ENCODE measurements at regions not wholly inside any gene's neighbourhood (a gene's known extent, or its start where the extent isn't known, plus 50 kb on each side); places are given as distances from the start of the nearest gene placed in this dataset.

DNA sequence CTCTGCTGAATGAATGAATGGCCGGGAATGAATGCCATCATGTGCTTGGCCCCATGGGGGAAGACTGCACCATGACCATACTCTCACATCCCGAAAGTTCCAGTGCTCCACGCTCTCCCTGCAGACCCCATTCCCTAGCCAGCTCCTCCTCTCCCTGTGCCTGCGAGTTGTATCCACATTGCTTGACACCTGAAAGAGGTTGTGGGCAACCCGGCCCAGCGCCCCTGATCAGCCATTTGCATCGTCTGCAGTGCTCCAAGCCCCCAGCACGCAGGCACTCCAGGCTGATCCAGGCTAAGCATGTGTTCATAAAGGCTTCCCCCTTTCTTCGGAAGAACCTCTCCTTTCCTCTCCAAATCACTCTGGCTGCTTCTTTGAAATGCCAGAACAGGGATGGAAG lies 354.4 kb upstream of the MKI67 start:
- no peak for DNase-seq
- TF ChIP-seq POLR2A (IDR thresholded peaks at IDR 0.05; ENCODE audit: low read length) (no peak), GATA1 (IDR thresholded peaks at IDR 0.05; ENCODE audit: low read depth, low read length) (no peak)

- TF ChIP-seq GATA1 (IDR thresholded peaks at IDR 0.05; ENCODE audit: low read depth, low read length) (no peak), POLR2A (IDR thresholded peaks at IDR 0.05; ENCODE audit: low read length) (no peak)
- DNase-seq, result no peak
Observed at GRCh38 chr10:128481152-128481840, 355.1 kb upstream of the MKI67 start.

DNA sequence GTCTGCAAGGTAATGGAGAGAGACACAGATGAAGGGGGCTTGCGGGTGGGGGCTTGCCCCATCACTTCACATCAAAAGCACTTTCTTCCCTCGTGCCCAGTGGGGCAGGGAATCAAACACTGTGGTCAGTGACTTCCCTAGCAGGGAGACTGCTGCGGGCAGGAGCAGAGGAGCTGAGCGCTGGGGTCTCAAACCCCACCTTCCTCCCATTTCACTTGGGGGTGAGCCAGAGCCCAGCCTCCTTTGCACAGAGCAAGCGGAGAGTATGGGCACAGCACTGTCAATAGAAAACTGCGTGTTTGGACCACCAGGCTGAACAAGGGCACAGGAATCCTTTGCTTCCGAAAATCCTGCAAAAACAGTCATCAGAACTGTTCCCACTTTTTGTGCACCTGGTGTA lies 355.8 kb upstream of the MKI67 start:
- no peak for TF ChIP-seq POLR2A (IDR thresholded peaks at IDR 0.05; ENCODE audit: low read length)
- TF ChIP-seq GATA1 (IDR thresholded peaks at IDR 0.05; ENCODE audit: low read depth, low read length), result no peak
- no peak for DNase-seq

- no peak for DNase-seq
- TF ChIP-seq POLR2A (IDR thresholded peaks at IDR 0.05; ENCODE audit: low read length), result no peak
- TF ChIP-seq GATA1 (IDR thresholded peaks at IDR 0.05; ENCODE audit: low read depth, low read length), result no peak
Observed at GRCh38 chr10:128483216-128483615, 357.0 kb upstream of the MKI67 start.

GRCh38 chr10:128484041-128484440 lies 357.8 kb upstream of the MKI67 start:
- no peak for DNase-seq
- TF ChIP-seq GATA1 (IDR thresholded peaks at IDR 0.05; ENCODE audit: low read depth, low read length), result no peak
- no peak for TF ChIP-seq POLR2A (IDR thresholded peaks at IDR 0.05; ENCODE audit: low read length)

GRCh38 chr10:128485701-128486235 lies 359.5 kb upstream of the MKI67 start:
- no peak for DNase-seq
- no peak for TF ChIP-seq GATA1 (IDR thresholded peaks at IDR 0.05; ENCODE audit: low read depth, low read length)
- TF ChIP-seq POLR2A (IDR thresholded peaks at IDR 0.05; ENCODE audit: low read length), result no peak

DNA sequence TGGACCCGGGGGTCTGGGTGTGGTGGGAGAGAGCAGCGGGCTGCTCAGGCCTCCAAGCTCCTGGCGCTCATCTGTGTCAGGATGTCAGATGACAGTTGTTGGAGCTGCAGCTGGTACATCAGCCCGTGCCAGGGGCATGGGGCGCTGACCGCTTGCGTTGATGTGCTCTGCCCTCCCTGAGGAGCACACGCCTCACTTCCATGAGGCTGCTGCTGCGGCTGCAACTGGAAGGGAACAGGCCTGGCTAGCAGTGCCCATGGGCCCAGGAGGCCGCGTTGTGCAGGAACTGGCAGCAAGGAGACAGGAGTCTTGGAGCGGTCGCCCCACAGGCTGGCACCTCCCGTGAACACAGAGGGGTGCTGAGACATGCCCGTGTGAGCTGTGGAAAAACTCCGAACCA lies 361.3 kb upstream of the MKI67 start:
- DNase-seq, result no peak
- TF ChIP-seq POLR2A (IDR thresholded peaks at IDR 0.05; ENCODE audit: low read length), result no peak
- TF ChIP-seq GATA1 (IDR thresholded peaks at IDR 0.05; ENCODE audit: low read depth, low read length), result no peak

DNA sequence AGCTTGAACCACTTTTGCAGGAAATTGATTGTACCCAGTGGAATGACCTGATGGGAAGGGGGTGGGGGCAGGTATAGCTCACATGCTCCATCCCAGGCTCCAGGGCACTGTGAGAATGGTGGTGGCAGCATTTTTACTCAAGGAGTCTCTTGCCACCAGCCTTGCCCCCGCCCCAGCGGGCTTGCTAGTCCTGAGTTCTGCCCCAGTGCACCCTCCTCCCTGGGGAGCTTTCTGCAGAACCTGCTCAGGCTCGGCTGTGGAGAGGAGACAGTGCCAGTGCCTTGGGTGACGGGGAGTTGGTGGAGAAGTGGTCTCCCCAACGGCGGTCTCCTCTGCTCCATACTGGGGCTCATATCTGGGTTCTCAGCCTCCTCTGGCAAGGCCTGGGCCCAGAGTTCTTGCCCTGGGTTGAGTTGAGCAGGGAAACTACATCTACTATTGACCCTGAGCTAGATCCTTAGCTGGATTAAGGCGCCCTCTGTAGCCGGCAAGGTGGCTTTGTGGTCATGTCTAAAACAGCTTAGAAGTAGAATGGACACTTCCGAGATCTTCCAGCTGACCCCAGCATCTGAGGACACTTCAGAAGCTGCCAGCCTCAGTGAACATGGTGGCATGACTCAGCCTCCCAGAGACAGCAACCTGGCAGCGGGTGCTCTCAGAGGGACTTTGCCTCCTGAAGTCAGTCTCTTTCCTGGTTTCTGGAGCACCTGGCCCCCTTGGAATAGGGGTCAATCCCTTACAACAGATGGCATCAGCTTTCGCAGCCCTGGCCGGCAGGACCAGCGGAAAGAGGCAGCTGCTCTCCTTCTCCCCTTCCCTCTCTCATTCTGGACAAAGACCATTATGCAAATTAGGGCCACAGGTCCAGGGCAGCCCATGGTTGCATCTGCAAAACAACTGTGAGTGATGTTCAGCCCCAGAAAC lies 363.4 kb upstream of the MKI67 start:
- TF ChIP-seq GATA1 (IDR thresholded peaks at IDR 0.05; ENCODE audit: low read depth, low read length) (no peak), POLR2A (IDR thresholded peaks at IDR 0.05; ENCODE audit: low read length) (no peak)
- no peak for DNase-seq

DNA sequence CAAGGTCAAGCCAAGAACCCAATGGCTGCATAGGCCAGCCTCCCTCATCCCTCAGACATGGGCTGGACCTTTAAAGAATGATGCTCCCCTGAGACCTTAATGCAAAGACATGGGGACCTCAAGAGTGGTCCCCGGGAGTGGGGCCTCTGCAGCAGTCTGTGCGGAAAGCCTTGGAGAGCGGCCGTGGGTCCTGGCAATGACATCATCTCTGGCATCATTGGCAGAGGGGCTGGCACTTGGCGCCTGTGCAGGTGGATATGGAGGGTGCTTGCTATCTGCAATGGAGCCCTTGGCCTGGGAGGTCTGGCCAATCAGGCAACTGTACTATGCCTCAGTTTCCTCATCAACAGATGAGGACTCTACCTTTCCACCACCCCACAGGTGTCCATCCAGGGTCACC lies 365.5 kb upstream of the MKI67 start:
- DNase-seq, result no peak
- TF ChIP-seq GATA1 (IDR thresholded peaks at IDR 0.05; ENCODE audit: low read depth, low read length), result no peak
- TF ChIP-seq POLR2A (IDR thresholded peaks at IDR 0.05; ENCODE audit: low read length), result no peak

DNA sequence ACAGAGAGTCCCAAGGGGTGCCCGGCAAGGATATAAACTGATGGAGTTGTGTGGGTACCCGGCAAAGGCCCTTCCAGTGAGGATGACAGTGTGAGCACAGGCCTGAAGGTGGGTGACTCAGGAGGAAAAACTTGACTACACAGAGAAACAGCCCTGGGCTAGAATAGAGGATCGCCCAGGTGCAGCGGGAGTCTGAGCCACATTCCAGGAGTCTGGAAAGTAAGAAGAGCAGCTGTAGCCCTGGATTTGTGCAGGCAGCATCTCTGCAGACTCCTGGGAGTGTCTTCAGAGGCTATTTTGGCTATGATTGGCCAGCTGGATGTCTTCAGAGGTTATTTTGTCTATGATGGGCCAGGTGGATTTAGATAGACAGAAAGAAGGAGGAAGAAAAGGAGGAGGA lies 367.6 kb upstream of the MKI67 start:
- no peak for TF ChIP-seq POLR2A (IDR thresholded peaks at IDR 0.05; ENCODE audit: low read length)
- TF ChIP-seq GATA1 (IDR thresholded peaks at IDR 0.05; ENCODE audit: low read depth, low read length), result no peak

GRCh38 chr10:128494665-128495064 lies 368.4 kb upstream of the MKI67 start:
- TF ChIP-seq GATA1 (IDR thresholded peaks at IDR 0.05; ENCODE audit: low read depth, low read length) (no peak), POLR2A (IDR thresholded peaks at IDR 0.05; ENCODE audit: low read length) (no peak)
- DNase-seq, result no peak

More for the DNA sequence above, 367.6 kb upstream of the MKI67 start:
- no peak for DNase-seq

DNA sequence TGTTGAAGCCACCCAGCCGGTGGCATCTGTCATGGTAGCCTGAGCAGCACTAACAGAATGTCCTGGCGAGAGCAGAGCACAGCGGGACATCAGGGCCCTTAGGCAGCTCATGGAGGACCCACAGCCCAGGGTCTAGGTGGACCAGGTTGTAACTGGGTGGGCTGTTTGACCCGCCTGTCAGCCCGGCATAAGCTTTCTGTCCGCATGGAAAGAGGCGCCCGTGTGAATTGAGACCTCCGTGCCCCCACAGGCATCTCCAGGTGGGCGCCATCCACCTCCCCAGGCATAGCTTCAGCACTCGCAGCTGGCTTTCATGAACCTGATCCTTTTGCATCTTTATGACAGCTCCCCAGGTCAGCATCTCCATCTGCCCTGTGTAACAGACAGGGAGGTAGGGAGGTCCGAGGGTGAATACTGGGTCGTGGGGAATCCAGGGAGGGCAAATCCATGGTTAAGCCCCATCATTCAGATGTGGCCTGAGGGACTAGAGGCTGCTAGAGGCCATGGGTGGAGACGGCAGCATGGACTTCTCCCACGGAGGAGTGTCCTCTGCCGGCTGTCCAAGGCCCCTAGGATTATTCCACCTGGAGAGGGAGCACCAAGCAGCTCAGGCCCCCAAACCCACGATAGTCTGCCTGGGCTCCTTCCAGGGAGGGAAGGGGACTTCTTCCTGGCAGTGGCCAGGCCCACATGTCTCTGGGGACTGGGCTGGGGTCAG lies 371.6 kb upstream of the MKI67 start:
- TF ChIP-seq GATA1 (IDR thresholded peaks at IDR 0.05; ENCODE audit: low read depth, low read length), result no peak
- TF ChIP-seq POLR2A (IDR thresholded peaks at IDR 0.05; ENCODE audit: low read length), result no peak
- no peak for DNase-seq

DNA sequence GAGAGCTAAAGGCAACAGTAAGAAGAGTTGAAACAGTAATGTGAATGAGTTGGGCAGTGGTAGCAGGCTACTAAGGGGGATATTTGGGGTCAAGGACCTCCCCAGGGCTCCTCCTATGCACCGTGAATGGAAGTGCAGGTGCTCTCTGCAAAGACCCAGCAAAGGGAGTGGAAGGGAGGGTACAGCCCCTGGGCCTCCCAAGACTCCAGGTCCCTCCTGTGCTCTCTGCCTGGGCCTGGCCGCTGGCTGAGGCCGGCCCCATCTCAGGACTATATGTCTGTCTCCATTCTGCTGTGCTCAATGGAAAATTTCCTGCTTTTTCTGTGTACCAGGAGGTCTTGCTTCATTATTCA lies 372.1 kb upstream of the MKI67 start:
- DNase-seq, result no peak
- no peak for TF ChIP-seq POLR2A (IDR thresholded peaks at IDR 0.05; ENCODE audit: low read length)
- TF ChIP-seq GATA1 (IDR thresholded peaks at IDR 0.05; ENCODE audit: low read depth, low read length), result no peak

- TF ChIP-seq GATA1 (IDR thresholded peaks at IDR 0.05; ENCODE audit: low read depth, low read length), result no peak
- TF ChIP-seq POLR2A (IDR thresholded peaks at IDR 0.05; ENCODE audit: low read length), result no peak
- DNase-seq, result no peak
Observed at GRCh38 chr10:128498746-128499145, 372.5 kb upstream of the MKI67 start.

All from erythroblast (primary cell).